Neural progenitor cell (in vitro differentiated cells): ENCODE measurements at regions not wholly inside any gene's neighbourhood (a gene's known extent, or its start where the extent isn't known, plus 50 kb on each side); places are given as distances from the start of the nearest gene placed in this dataset.

ENCODE experiments used
- EZH2 ChIP-seq: fragments of 200-600 bp; sonication (generic); IDR thresholded peaks from 2 replicates; pipeline ENCODE4 v1.6.1; 2017; ENCODE audit warnings: antibody characterized with exemption, mild to moderate bottlenecking, moderate library complexity
- EZH2phosphoT487 ChIP-seq: fragments of 200-600 bp; sonication (generic); IDR thresholded peaks from 2 replicates; pipeline ENCODE4 v1.6.1; 2017; ENCODE audit warnings: antibody characterized with exemption
- TF ChIP-seq, protein P1 (sequence below): fragments of 200-600 bp; sonication (generic); IDR thresholded peaks from 2 replicates; pipeline ENCODE4 v1.5.1; 2017; ENCODE audit warnings: antibody characterized with exemption, mild to moderate bottlenecking

GRCh38 chr18:65202091-65202490 lies 548.7 kb upstream of the CDH7 start:
- TF ChIP-seq, protein P1, sequence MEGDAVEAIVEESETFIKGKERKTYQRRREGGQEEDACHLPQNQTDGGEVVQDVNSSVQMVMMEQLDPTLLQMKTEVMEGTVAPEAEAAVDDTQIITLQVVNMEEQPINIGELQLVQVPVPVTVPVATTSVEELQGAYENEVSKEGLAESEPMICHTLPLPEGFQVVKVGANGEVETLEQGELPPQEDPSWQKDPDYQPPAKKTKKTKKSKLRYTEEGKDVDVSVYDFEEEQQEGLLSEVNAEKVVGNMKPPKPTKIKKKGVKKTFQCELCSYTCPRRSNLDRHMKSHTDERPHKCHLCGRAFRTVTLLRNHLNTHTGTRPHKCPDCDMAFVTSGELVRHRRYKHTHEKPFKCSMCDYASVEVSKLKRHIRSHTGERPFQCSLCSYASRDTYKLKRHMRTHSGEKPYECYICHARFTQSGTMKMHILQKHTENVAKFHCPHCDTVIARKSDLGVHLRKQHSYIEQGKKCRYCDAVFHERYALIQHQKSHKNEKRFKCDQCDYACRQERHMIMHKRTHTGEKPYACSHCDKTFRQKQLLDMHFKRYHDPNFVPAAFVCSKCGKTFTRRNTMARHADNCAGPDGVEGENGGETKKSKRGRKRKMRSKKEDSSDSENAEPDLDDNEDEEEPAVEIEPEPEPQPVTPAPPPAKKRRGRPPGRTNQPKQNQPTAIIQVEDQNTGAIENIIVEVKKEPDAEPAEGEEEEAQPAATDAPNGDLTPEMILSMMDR: no peak
- TF ChIP-seq EZH2 (no peak), EZH2phosphoT487 (no peak)
